B cell (primary cell): ENCODE measurements at regions not wholly inside any gene's neighbourhood (a gene's known extent, or its start where the extent isn't known, plus 50 kb on each side); places are given as distances from the start of the nearest gene placed in this dataset.

Source experiments
- CTCF ChIP-seq: fragments of 200-600 bp; IDR thresholded peaks from one replicate; pipeline ENCODE4 v1.8.0; 2022; ENCODE audit warnings: antibody characterized with exemption, mild to moderate bottlenecking
- EZH2 ChIP-seq: IDR thresholded peaks from 2 replicates; pipeline ENCODE4 v1.6.1; 2012; ENCODE audit warnings: borderline replicate concordance, low read depth, mild to moderate bottlenecking, moderate library complexity, low read length; ENCODE audit not compliant: insufficient read depth, poor library complexity, severe bottlenecking

- TF ChIP-seq CTCF = no peak
- no peak for TF ChIP-seq EZH2
Measured at GRCh38 chr1:185653615-185654014, 80.6 kb upstream of the HMCN1 start.
